GM12874 (cell line): ENCODE measurements at regions not wholly inside any gene's neighbourhood (a gene's known extent, or its start where the extent isn't known, plus 50 kb on each side); places are given as distances from the start of the nearest gene placed in this dataset.

Experiments
- TF ChIP-seq, protein P1 (sequence below): IDR thresholded peaks from 2 replicates; pipeline ENCODE4 v1.5.1; 2011; ENCODE audit warnings: low read depth, mild to moderate bottlenecking, control low read depth, low read length, moderate library complexity; ENCODE audit not compliant: insufficient read depth

DNA sequence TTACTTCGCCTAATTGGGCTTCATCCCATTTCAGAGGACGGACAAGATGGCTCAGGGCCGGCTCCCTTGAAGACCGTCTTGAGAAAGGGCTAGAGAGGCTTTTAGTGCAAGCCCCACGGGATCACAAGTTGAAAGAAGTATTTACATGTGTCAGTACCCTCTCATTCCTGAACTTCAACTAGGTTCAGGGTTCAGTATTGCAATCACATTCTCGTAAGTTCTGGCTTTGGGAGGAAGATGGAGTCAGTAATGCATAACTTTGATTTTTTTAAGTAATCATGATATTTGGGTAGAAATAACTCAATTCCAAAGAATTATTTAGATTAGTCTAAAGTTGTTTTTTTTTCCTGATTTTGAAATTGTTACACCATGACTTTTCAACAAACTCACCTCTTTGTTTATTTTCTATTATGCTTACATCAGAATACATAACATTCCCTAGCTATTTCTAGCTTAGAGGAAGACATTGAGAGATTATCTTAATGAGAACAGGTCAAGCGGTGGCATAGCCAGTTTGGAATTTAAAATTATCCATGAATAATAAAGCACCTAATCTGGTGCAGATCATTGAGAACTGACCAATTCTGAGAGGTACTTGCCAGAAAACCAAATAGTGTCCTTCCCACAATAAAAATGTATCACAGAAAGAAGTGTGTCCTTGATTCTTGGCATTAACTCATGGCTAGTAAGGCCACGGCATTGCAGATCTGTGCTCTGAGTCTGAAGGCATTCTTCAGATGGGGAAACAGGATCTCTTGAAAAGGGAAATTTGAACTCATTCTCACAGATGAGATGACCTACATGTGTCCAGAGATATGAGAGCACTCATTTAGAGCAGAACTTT is 92.1 kb upstream of the BLID start:
- TF ChIP-seq, protein P1, sequence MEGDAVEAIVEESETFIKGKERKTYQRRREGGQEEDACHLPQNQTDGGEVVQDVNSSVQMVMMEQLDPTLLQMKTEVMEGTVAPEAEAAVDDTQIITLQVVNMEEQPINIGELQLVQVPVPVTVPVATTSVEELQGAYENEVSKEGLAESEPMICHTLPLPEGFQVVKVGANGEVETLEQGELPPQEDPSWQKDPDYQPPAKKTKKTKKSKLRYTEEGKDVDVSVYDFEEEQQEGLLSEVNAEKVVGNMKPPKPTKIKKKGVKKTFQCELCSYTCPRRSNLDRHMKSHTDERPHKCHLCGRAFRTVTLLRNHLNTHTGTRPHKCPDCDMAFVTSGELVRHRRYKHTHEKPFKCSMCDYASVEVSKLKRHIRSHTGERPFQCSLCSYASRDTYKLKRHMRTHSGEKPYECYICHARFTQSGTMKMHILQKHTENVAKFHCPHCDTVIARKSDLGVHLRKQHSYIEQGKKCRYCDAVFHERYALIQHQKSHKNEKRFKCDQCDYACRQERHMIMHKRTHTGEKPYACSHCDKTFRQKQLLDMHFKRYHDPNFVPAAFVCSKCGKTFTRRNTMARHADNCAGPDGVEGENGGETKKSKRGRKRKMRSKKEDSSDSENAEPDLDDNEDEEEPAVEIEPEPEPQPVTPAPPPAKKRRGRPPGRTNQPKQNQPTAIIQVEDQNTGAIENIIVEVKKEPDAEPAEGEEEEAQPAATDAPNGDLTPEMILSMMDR, result no peak

DNA sequence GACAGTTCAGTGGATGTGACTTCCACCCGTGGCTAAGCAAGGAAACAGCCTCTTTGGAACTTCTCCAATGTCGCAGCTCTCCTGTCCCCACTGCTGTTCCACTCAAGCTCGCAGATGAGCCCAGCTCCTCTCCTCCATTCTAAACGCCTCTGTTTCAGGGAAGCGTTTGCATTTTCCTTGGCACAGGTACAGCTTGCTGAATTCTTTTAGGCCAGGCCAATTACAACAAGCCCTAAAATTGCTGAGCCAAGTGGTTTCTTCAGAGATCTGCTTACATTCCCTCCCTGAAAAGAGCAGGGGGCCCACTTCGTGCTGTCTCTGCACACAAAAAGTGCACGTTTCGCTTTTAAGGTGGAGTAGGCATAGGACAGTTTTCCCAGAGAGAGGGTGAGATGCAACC is 91.5 kb upstream of the BLID start:
- TF ChIP-seq, protein P1, result no peak

DNA sequence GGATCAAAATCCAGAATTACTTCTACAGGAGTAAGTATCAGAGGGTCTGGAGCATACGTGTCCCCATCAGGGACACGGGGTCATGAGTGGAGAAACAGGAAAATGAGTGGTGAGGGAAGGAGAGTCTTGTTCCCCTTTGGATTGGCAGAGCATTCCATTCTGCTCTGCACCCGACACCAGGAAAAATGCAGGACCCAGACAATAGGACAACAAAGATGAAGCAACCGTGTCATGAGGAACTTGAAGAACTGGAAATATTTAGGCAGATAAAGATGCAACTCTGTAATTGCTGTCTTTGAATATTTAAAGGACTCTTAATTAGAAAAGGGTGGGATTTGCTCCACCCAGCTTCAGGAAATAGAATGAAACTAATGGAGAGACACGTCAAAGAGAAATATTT is 89.0 kb upstream of the BLID start:
- TF ChIP-seq, protein P1, result no peak

DNA sequence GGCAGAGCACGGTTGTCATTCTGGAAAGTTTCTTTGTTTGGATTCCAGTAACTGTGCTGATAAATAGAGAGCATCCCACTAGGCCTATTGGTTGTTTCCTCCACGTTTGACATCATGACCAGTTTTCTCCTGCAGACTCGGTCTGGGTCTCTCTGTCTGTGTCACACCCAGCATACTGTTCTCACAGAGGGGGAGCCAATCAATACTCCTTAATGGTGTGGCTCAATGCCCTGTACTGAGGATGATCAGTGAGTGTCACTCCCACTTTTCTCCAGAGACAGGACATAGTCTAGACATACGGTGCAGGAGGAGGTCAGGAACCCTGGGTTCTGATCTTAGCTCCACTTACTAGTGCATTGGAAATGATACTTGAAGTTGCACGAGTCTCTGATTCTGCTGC is 88.2 kb upstream of the BLID start:
- TF ChIP-seq, protein P1, result no peak

DNA sequence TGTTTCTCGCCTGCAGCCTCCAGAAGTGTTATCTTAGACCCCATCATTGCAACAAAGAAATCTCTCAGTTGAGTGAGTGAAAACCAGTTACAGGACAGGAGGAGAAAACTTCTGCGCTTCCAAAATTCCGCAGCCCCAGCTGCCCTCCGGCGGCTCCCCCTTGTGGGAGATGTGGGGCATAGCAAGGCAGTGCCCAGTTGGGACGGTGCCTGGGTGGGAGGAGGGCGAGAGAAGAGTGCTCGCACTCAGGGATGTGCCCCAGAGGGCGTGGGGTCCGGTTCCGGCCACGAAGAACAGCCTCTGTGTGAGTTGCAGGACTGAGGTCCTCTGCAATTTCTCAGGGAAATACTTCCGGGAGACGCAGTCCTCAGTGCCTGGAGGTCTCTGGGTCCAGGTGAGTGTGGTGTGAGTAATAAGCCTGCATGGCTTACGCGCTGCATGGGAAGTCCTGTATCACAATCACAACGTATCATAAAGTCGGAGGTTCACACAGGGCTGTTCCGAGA is 87.0 kb upstream of the BLID start:
- TF ChIP-seq, protein P1, result peak; percentile 94

DNA sequence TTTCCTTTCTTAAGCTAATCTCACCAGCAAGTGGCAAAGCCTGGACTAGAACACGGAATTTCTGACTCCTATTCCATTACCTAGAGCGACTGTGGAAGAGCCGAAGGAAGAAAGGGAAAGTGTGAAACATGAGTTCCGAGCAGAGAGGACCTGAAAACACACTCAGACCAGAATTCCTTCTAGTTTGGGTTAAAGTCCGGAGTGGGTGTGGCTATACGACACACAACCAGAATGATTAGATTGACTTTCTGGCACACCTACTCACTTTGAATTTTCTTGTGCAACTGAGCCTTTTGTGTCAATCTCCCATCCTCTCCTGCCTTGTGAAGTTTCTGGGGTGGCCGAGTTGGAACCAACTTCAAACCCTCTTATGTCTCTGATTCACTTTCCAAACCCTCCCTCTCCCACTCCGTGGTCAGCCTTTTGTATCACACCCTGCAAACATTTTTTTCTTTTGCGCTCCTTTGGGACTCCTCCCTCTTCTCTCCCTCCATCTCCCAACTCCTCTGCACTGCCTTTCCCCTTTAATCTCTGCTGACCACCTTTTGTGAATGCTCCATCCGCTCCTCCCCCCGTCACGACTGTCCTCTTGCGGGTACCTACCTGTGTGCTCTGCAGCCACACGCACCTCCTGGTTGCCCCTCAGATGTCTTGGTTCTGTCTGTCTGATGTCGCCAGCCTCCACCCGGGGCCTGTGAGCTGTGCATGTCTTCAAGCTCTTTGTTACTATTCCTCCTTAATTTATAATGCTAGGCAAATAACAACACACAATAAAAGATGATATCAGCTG is 86.3 kb upstream of the BLID start:
- TF ChIP-seq, protein P1, result no peak

DNA sequence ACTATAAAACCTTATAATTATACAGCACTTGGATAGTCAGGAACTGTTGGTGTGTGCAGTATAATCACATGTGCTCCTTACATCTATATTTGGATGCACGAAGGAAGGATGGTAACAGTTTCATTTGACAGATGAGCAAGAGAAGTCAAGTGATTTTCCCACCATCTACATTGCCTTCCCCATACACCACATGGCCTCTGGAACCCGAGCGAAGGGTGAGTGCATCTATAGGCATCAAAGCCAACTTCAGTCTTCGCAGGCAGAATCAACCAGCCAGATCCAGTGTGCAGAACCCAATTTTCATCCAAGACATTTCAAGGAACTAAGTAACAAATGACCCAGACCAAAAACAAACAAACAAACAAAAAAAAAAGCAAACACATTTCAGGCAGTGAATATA is 85.1 kb upstream of the BLID start:
- TF ChIP-seq, protein P1, result no peak
